GM12878 (cell line): ENCODE measurements at regions not wholly inside any gene's neighbourhood (a gene's known extent, or its start where the extent isn't known, plus 50 kb on each side); places are given as distances from the start of the nearest gene placed in this dataset.

Experiments
- ATAC-seq: fragments of 200-7000 bp; cut with Tn5 transposase; 3 replicates; pipeline ENCODE4 v1.9.1; 2020; ENCODE audit warnings: mild to moderate bottlenecking, moderate library complexity
- BruUV-seq: library from RNA; stranded (reverse); fragments of 400-500 nt; replicated peaks from 2 replicates; lab custom pipeline; 2021; lab: Mats Ljungman, UMichigan
- CTCF ChIA-PET: fragments of 300-600 bp; sonication (Branson Sonifier 250); formaldehyde crosslinking; extraction: SDS; loops from one replicate; lab custom pipeline; 2021; ENCODE audit warnings: inconsistent platforms; lab: Yijun Ruan, JAX
- POLR2A ChIA-PET: fragments of 350-600 bp; formaldehyde crosslinking; extraction: SDS; loops from one replicate; lab custom pipeline; 2021; ENCODE audit warnings: inconsistent platforms; lab: Charles Lee
- RAD21 ChIA-PET: fragments of 300-600 bp; sonication (Branson Sonifier 250); formaldehyde crosslinking; loops from one replicate; lab custom pipeline; 2023; ENCODE audit warnings: antibody characterized with exemption; ENCODE audit not compliant: unreplicated experiment; lab: Charles Lee
- SMC1A ChIA-PET: fragments of 300-600 bp; sonication (Branson Sonifier 250); formaldehyde crosslinking; loops from one replicate; lab custom pipeline; 2023; ENCODE audit not compliant: unreplicated experiment, uncharacterized antibody; lab: Charles Lee
- DNase-seq: peaks from one replicate; pipeline ENCODE4 v3.0.0-alpha.2; 2011; ENCODE audit warnings: low read depth, low spot score
- FAIRE-seq: peaks from 3 replicates; lab custom pipeline; 2011; peaks lifted over from hg19 to GRCh38; lab: Jason Lieb, UNC
- H2AFZ ChIP-seq: 2 replicates; pipeline ENCODE4 v1.6.0; 2011; ENCODE audit warnings: low read depth, low read length, control low read depth; ENCODE audit not compliant: control insufficient read depth
- H3K27ac ChIP-seq: 2 replicates; pipeline ENCODE4 v1.5.1; 2011; ENCODE audit warnings: control low read depth; ENCODE audit not compliant: control insufficient read depth, insufficient read depth
- H3K27me3 ChIP-seq, 2 experiments: replicated peaks in 1 of 2; 2 replicates each; pipeline versions ENCODE4 v1.6.0 to v1.6.1; 2011; ENCODE audit warnings: low read length in 1 of 2; ENCODE audit not compliant: control insufficient read depth in 2 of 2, insufficient read depth in 2 of 2
- H3K36me3 ChIP-seq, 2 experiments: 2 replicates each; pipeline ENCODE4 v1.5.1; 2011; ENCODE audit warnings: low read length in 1 of 2; ENCODE audit not compliant: control insufficient read depth in 2 of 2, insufficient read depth in 2 of 2
- H3K4me1 ChIP-seq: 2 replicates; pipeline ENCODE4 v1.6.1; 2011; ENCODE audit warnings: mild to moderate bottlenecking, low read length, moderate library complexity, mixed read lengths; ENCODE audit not compliant: control insufficient read depth, insufficient read depth
- H3K4me2 ChIP-seq: 2 replicates; pipeline ENCODE4 v1.6.0; 2011; ENCODE audit warnings: control low read depth; ENCODE audit not compliant: control insufficient read depth, insufficient read depth
- H3K4me3 ChIP-seq: fragments of 200-600 bp; sonication (generic); 2 replicates; pipeline ENCODE4 v1.5.1; 2016
- H3K79me2 ChIP-seq: 2 replicates; pipeline ENCODE4 v1.6.0; 2011; ENCODE audit warnings: low read length; ENCODE audit not compliant: control insufficient read depth, insufficient read depth
- H3K9ac ChIP-seq: 2 replicates; pipeline ENCODE4 v1.8.0; 2011; ENCODE audit warnings: low read length, control low read depth, mixed read lengths; ENCODE audit not compliant: control insufficient read depth, insufficient read depth
- H3K9me3 ChIP-seq: replicated peaks from 3 replicates; pipeline ENCODE4 v1.5.1; 2011; ENCODE audit warnings: mild to moderate bottlenecking, low read length; ENCODE audit not compliant: control insufficient read depth, insufficient read depth
- H4K20me1 ChIP-seq: 2 replicates; pipeline ENCODE4 v1.6.0; 2011; ENCODE audit not compliant: control insufficient read depth, insufficient read depth
- ASH2L ChIP-seq: fragments of 300-600, 200-600 bp; sonication (generic); IDR thresholded peaks from 2 replicates; pipeline ENCODE4 v1.6.1; 2017; ENCODE audit warnings: low read depth, mild to moderate bottlenecking, borderline replicate concordance
- ATF7 ChIP-seq: fragments of 450-650 bp; IDR thresholded peaks from 2 replicates; pipeline ENCODE4 v1.6.1; 2016; ENCODE audit warnings: low read depth, mild to moderate bottlenecking
- BACH1 ChIP-seq: fragments of 450-650 bp; IDR thresholded peaks from 2 replicates; pipeline ENCODE4 v1.6.1; 2017; ENCODE audit warnings: mild to moderate bottlenecking, borderline replicate concordance
- IKZF1 ChIP-seq: fragments of 450-650 bp; conservative IDR thresholded peaks from 2 replicates; pipeline ENCODE4 v1.6.1; 2017; ENCODE audit warnings: antibody characterized with exemption, mild to moderate bottlenecking
- KAT2A ChIP-seq: conservative IDR thresholded peaks from 2 replicates; pipeline ENCODE4 v1.6.1; 2011; ENCODE audit warnings: low read depth, low read length; ENCODE audit not compliant: control insufficient read depth
- MTA3 ChIP-seq: IDR thresholded peaks from 2 replicates; pipeline ENCODE4 v1.6.1; 2012; ENCODE audit warnings: low read length, inconsistent platforms, borderline replicate concordance
- MXI1 ChIP-seq: fragments of 150-350 bp; IDR thresholded peaks from 2 replicates; pipeline ENCODE4 v1.6.1; 2011; ENCODE audit warnings: low read depth, mild to moderate bottlenecking, inconsistent platforms, low read length, improper control_type of control experiment
- MYB ChIP-seq: fragments of 150-350 bp; IDR thresholded peaks from 2 replicates; pipeline ENCODE4 v1.6.1; 2014; ENCODE audit warnings: mild to moderate bottlenecking, low read depth, low read length, borderline replicate concordance
- NR2C1 ChIP-seq: fragments of 450-650 bp; IDR thresholded peaks from 2 replicates; pipeline ENCODE4 v1.6.1; 2017; ENCODE audit warnings: antibody characterized with exemption, mild to moderate bottlenecking, moderate library complexity
- RBBP5 ChIP-seq: fragments of 200-600 bp; sonication (generic); conservative IDR thresholded peaks from 2 replicates; pipeline ENCODE4 v1.6.1; 2016
- RUNX3 ChIP-seq: IDR thresholded peaks from 2 replicates; pipeline ENCODE4 v1.6.1; 2012; ENCODE audit warnings: low read length, inconsistent platforms
- SREBF1 ChIP-seq: IDR thresholded peaks from 2 replicates; pipeline ENCODE4 v1.6.1; 2012; ENCODE audit warnings: mild to moderate bottlenecking, low read length
- ZNF384 ChIP-seq: IDR thresholded peaks from 2 replicates; pipeline ENCODE4 v1.6.1; 2012; ENCODE audit warnings: low read depth, mild to moderate bottlenecking, low read length, improper control_type of control experiment, borderline replicate concordance
- WGBS: methylation state at CpG from one replicate; pipeline ENCODE4 v1.1.6; 2016; ENCODE audit warnings: low lambda C conversion rate; ENCODE audit not compliant: insufficient replicate concordance, insufficient coverage; ENCODE audit errors: missing lambda C conversion rate; 5-methylcytosine and 5-hydroxymethylcytosine counted together
- in situ Hi-C: fragments of 300-500 bp; cut with MboI; formaldehyde crosslinking; loops from 9 replicates; pipeline ENCODE4 v1.14.3; 2018; ENCODE audit warnings: mixed read lengths
- intact Hi-C: fragments of 100-400 bp; cut with micrococcal nuclease; formaldehyde crosslinking; loops from one replicate; pipeline ENCODE4 v1.14.2; 2022; ENCODE audit not compliant: unreplicated experiment
- TF ChIP-seq, protein P1 (sequence below): IDR thresholded peaks from 2 replicates; pipeline ENCODE4 v1.6.1; 2011; ENCODE audit warnings: low read depth, mild to moderate bottlenecking, low read length, moderate library complexity, borderline replicate concordance; ENCODE audit errors: extremely low read depth
- TF ChIP-seq, protein P2 (sequence below): fragments of 450-650 bp; IDR thresholded peaks from 2 replicates; pipeline ENCODE4 v1.6.1; 2018; ENCODE audit warnings: mild to moderate bottlenecking, low read depth, moderate library complexity; ENCODE audit not compliant: partially characterized antibody

GRCh38 chr12:83317595-83317994, 630.9 kb downstream of the TMTC2 start:
- H3K4me1 ChIP-seq, result no peaks in the 10 kb centered on the region
- H3K4me3 ChIP-seq, result no peak overlapping the region
- H3K4me2 ChIP-seq, result no peak overlapping the region
- intact Hi-C loops (no loop called here), in situ Hi-C loops (no loop called here)
- H3K79me2 ChIP-seq, result no peaks in the 10 kb centered on the region
- H3K27ac ChIP-seq, result no peak overlapping the region
- ChIA-PET POLR2A (interaction anchor here (0.5 kb wide), 1 partner anchor 642 kb away, joined by 3 read pairs; no protein-coding TSS in a partner anchor), RAD21 (no interaction called here), SMC1A (no interaction called here), CTCF (interaction anchor here (1.0 kb wide), 1 partner anchor 151 kb away, joined by 3 read pairs; no protein-coding TSS in a partner anchor)
- H4K20me1 ChIP-seq, result no peaks in the 10 kb centered on the region
- no peak overlapping the region for H3K9ac ChIP-seq
- ATAC-seq, result no peak
- FAIRE-seq, result no peak
- H3K27me3 ChIP-seq, result no peaks in the 10 kb centered on the region
- H3K9me3 ChIP-seq, result no peaks in the 10 kb centered on the region
- BruUV-seq, result no TSS peak
- 54% methylated on average over 3 of the region's 3 CpGs for WGBS
- TF ChIP-seq NR2C1 (no peak), ATF7 (no peak), IKZF1 (no peak), RBBP5 (no peak), ASH2L (no peak), MTA3 (no peak)
- TF ChIP-seq, protein P1, sequence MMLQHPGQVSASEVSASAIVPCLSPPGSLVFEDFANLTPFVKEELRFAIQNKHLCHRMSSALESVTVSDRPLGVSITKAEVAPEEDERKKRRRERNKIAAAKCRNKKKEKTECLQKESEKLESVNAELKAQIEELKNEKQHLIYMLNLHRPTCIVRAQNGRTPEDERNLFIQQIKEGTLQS, result no peak
- no peak overlapping the region for H2AFZ ChIP-seq
- no peaks in the 10 kb centered on the region for H3K36me3 ChIP-seq
- DNase-seq, result no peak

GRCh38 chr12:83313827-83314226, 627.1 kb downstream of the TMTC2 start:
- SMC1A ChIA-PET, result interaction anchor here (1.2 kb wide), 1 partner anchor 8 kb away, joined by 5 read pairs; no protein-coding TSS in a partner anchor
- H3K4me2 ChIP-seq, result no peak overlapping the region
- no peak overlapping the region for H3K9ac ChIP-seq
- FAIRE-seq (no peak), ATAC-seq (no peak), DNase-seq (no peak)
- H3K79me2 ChIP-seq, result no peaks in the 10 kb centered on the region
- H3K9me3 ChIP-seq, result no peaks in the 10 kb centered on the region
- POLR2A ChIA-PET, result no interaction called here
- no peak overlapping the region for H3K4me3 ChIP-seq
- no peaks in the 10 kb centered on the region for H3K4me1 ChIP-seq
- in situ Hi-C loops, result no loop called here
- intact Hi-C loops, result no loop called here
- H2AFZ ChIP-seq, result no peak overlapping the region
- no TSS peak for BruUV-seq
- CTCF ChIA-PET, result no interaction called here
- H3K27ac ChIP-seq, result no peak overlapping the region
- RAD21 ChIA-PET, result no interaction called here
- no peaks in the 10 kb centered on the region for H3K27me3 ChIP-seq
- no peaks in the 10 kb centered on the region for H3K36me3 ChIP-seq
- H4K20me1 ChIP-seq, result no peaks in the 10 kb centered on the region
- TF ChIP-seq MXI1 (no peak), BACH1 (no peak), MYB (no peak), RUNX3 (no peak), ZNF384 (no peak), KAT2A (no peak), SREBF1 (no peak)
- TF ChIP-seq, protein P2, sequence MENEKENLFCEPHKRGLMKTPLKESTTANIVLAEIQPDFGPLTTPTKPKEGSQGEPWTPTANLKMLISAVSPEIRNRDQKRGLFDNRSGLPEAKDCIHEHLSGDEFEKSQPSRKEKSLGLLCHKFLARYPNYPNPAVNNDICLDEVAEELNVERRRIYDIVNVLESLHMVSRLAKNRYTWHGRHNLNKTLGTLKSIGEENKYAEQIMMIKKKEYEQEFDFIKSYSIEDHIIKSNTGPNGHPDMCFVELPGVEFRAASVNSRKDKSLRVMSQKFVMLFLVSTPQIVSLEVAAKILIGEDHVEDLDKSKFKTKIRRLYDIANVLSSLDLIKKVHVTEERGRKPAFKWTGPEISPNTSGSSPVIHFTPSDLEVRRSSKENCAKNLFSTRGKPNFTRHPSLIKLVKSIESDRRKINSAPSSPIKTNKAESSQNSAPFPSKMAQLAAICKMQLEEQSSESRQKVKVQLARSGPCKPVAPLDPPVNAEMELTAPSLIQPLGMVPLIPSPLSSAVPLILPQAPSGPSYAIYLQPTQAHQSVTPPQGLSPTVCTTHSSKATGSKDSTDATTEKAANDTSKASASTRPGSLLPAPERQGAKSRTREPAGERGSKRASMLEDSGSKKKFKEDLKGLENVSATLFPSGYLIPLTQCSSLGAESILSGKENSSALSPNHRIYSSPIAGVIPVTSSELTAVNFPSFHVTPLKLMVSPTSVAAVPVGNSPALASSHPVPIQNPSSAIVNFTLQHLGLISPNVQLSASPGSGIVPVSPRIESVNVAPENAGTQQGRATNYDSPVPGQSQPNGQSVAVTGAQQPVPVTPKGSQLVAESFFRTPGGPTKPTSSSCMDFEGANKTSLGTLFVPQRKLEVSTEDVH, result no peak
